Epithelial cell of esophagus (primary cell): ENCODE measurements at regions not wholly inside any gene's neighbourhood (a gene's known extent, or its start where the extent isn't known, plus 50 kb on each side); places are given as distances from the start of the nearest gene placed in this dataset.

Experiments used
- DNase-seq: peaks from one replicate; pipeline ENCODE4 v3.0.0; 2010; ENCODE audit warnings: low read depth
- H3K4me3 ChIP-seq: 2 replicates; pipeline ENCODE4 v1.5.1; 2011; ENCODE audit warnings: mild to moderate bottlenecking, low read length, control low read depth
- CTCF ChIP-seq: IDR thresholded peaks from 2 replicates; pipeline ENCODE4 v1.5.1; 2011; ENCODE audit warnings: low read depth, mild to moderate bottlenecking, low read length, control low read depth, inconsistent platforms; ENCODE audit not compliant: insufficient read depth; ENCODE audit errors: missing control alignments

- no peak overlapping the region for H3K4me3 ChIP-seq
- no peak for DNase-seq
- no peak for TF ChIP-seq CTCF
Measured at GRCh38 chr16:51039638-51040331, 111.3 kb downstream of the SALL1 start.

DNA sequence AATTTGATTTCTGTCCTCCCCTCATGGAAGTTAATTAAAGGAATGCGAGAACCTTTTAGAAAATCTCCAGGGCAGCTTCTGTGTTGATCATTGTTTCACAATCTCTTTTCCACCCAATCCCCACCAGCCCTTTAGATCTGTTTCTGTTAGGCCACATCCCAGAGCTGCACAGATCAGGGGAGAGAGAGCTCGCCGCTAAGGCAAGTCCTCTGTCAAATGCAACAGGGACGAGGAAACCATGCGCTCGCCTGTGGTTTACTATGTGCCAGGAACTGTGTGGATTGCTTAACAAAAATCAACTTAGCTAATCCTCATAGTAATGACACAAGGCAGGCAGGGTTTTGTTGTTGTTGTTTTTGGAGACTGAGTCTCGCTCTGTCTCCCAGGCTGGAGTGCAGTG lies 115.4 kb downstream of the SALL1 start:
- no peak overlapping the region for H3K4me3 ChIP-seq
- no peak for TF ChIP-seq CTCF
- no peak for DNase-seq

DNA sequence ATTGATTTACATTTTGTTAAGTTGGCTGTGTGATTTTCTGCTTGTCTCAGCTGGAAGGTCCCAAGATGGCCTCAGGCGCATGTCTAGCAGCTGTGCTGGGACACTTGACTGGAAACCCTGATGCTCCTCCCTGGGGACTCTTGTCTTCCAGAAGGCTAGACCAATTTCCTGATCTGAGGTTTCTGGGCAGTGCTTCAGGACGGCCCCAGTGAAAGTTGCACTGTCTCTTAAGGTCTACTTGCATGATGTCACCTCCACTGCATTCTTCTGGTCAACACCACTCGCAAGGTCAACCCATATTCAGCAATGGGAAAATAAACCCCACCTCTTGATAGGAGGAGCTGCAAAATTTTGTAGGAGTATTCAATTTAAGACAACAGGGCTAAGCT lies 116.0 kb downstream of the SALL1 start:
- DNase-seq, result no peak
- H3K4me3 ChIP-seq, result no peak overlapping the region
- no peak for TF ChIP-seq CTCF

DNA sequence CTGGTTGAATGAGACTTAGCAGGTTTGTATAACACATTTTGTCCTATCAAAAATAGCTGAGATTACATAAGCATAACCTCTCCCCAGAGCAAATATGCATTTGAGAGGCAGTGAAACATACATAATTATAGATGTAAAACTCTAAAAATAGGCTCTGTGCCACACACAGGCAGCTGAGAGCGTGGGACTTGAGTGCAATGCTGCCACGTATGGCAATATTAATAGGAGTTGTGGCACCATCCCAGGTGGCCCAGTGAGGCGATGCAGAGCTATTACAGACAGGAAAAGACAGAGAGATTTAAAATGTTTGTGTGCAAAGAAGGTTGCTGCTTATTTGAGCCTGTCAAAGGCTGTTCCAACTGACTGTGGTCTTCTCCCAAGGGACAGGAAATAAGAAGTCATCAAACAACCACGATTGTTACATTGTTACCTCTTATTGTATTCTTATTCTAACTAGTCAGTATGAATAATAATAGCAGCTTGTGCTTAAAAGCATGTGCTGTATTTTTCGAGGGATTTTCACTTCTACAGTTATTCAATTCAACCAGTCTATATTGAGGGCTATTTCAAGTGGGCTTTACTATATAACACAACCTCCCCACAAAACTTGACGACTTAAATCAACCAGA lies 116.5 kb downstream of the SALL1 start:
- TF ChIP-seq CTCF, result no peak
- DNase-seq, result no peak
- no peak overlapping the region for H3K4me3 ChIP-seq

DNA sequence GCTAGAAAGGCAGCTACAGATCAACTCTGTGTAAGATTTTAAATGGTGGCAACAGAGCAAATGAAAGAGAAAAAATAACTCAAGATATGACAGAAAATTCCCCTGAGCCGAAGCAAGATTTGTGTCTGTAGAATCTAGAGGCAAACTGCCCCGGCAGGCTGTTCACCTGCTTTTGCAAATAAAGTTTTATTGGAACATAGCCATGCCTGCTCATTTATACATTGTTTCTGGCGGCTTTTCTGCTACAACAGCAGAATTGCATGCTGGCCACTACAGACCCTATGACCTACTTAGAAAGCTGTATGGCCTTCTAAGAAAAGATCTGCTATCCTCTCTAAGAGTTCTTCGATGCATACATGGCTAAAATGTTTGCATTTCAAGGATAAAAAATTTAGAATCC lies 119.5 kb downstream of the SALL1 start:
- no peak for DNase-seq
- H3K4me3 ChIP-seq, result no peak overlapping the region
- TF ChIP-seq CTCF, result no peak

DNA sequence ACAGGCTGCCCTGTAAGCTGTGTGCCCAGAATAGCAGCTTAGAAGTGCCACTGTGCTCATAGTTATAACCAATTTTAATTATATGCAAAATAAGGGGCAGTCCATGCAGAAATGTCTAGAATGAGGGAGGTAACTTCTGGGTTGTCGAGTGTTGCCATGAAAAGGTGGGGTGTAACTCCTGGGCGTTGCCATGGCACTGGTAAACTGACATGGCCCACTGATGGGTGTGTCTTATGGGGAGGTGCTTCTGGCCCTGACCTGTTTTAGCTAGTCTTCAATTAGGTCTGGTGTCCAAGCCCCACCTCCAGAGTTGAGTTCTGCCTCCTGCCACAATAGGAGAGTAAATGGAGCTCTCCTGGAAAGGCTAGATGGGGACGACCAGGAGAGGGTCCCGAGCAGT lies 120.6 kb downstream of the SALL1 start:
- DNase-seq, result no peak
- no peak overlapping the region for H3K4me3 ChIP-seq
- TF ChIP-seq CTCF, result no peak
